ENCODE measurements at regions not wholly inside any gene's neighbourhood (a gene's known extent, or its start where the extent isn't known, plus 50 kb on each side); places are given as distances from the start of the nearest gene placed in this dataset.
A peak's percentile ranks its signal among the peaks of the same experiment; 100 is the strongest.

DNA sequence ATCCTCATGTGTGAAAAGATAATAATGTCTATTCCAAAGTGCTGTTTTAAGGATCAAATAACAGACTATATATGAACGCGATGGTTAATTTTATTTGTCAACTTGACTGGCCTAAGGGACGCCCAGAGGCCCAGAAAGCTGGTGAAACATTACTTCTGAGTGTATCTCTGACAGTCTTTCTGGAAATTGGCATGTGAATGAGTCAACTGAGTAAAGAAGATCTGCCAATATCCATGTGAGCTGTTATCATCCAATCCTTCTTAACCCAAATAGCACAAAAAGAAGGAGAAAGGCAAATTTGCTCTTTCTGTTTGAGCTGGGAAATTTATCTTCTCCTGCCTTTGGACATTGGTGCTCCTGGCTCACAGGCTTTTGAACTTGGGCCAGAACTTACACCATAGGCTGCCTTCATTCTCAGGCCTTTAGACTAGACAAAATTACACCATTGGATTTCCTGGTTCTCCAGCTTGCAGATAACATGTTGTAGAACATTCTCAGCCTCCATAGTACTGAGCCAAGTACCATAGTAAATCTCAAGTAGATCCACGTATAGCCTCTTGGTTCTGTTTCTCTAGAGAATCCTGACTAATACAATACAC is 114.7 kb upstream of the DOCK10 start:
- DNase-seq (ENCODE audit: low read depth): no peak

- DNase-seq (ENCODE audit: low read depth): no peak
These were observed 98.5 kb upstream of the DOCK10 start for GRCh38 chr2:225140723-225141122.

GRCh38 chr2:225137971-225138370 is 95.7 kb upstream of the DOCK10 start:
- DNase-seq (ENCODE audit: low read depth): peak; percentile 22

DNA sequence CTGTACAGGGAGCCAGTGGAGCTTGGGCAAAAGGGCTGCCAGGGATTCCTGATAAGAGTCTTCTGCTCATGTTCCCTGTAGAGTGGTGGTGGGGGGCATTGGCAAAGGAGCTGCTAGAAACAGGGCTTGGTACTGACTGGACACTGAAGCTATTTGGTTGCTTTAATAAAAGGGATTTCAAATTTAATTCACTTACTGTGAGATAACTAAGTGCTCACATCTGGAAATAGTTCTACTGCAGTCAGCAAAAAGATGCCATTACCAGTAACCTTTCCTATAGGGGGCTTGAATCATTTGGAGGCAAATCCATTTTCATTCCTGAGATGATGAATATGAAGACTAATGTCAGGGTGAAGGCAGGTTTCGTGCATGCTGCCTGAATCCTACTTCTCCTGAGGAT is 94.3 kb upstream of the DOCK10 start:
- no peak for DNase-seq (ENCODE audit: low read depth)

DNA sequence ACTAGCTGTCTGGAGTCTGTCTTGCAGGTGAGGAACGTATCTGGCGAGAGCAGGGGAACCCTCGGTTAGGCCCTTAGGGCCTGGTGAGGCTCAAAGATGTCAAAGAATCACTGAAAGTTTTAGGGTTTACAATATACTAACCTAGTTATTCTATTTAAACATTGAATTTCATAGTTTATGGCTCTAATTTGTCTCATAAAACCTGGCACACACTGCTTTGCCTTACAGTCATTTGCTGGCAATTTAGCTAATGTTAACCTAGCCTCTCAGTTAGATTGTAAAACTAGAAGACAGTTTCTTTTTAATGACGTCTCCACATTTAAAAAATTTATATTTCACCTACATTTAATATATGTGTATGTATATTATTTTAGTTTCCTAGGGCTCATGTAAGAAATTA is 89.6 kb upstream of the DOCK10 start:
- no peak for DNase-seq (ENCODE audit: low read depth)

GRCh38 chr2:225130093-225130492 is 87.8 kb upstream of the DOCK10 start:
- DNase-seq (ENCODE audit: low read depth): no peak

- DNase-seq (ENCODE audit: low read depth): no peak
These were observed 82.2 kb upstream of the DOCK10 start for GRCh38 chr2:225124311-225125017.

- no peak for DNase-seq (ENCODE audit: low read depth)
These were observed 80.6 kb upstream of the DOCK10 start for GRCh38 chr2:225122583-225123486.

DNA sequence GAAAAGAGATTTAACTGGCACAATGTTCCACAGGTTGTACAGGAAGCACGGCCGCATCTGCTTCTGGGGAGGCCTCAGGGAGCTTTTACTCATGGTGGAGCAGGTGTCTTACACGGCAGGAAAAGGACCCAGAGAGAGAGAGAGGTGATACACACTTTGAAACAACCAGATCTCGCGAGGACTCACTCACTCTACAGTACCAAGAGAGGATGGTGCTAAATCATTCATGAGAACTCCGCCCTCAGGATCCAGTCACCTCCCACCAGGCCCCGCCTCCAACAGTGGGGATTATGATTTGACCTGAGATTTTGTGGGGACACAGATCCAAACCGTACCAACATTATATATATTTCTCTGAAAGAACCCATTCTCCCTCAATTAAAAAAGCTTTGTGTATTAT is 79.7 kb upstream of the DOCK10 start:
- DNase-seq (ENCODE audit: low read depth): no peak

DNA sequence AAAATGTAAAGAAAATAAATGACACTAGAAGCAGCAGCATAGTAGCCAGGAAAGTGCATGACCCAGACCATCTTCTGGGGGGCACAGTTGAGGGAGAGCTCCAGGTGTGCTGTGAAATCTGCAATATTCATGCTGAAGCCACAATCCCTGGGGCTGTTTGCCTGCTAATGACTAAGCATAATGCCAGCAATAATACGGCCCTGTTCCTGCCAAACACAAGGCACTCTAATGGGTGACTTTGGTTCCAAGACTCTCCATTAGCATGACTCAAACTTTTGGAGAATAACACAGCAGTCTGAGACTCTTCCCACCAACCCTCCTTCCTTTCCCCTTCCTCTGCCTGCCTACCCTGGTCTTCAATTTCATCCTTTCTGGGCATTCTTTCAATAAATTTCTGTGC is 77.9 kb upstream of the DOCK10 start:
- DNase-seq (ENCODE audit: low read depth): peak; percentile 84

GRCh38 chr2:225117051-225117716 is 74.9 kb upstream of the DOCK10 start:
- no peak for DNase-seq (ENCODE audit: low read depth)

- DNase-seq (ENCODE audit: low read depth): no peak
These were observed 72.6 kb upstream of the DOCK10 start for GRCh38 chr2:225114786-225115323.

DNA sequence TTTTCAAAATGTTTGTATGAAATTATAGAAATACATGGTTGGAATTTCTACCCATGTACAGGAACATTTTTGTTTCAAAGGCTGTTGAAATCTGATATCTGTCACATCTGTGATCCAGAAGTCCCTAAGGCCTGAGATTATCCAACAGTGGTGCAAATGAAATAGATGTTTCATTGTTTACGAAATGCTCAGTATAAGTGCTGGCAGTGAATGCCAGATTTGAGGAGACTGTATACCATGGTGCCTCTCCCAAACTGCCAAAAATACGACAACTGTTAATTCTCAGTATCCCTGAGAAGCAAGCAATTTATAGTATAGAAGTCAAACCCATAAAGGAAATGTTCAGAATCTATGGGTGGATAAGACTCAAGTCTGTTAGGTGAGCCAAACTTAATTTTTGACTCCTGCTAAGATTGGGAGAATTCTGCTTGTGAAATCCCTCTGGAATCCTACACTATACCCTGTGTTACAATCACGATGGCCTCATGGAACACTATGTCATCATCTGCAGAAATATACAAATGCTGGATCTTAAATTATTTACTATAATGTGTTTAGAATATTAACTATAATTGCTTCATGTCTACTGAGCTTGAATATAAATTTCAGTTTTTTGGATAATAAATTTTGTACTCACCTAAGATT is 71.2 kb upstream of the DOCK10 start:
- DNase-seq (ENCODE audit: low read depth): no peak

DNA sequence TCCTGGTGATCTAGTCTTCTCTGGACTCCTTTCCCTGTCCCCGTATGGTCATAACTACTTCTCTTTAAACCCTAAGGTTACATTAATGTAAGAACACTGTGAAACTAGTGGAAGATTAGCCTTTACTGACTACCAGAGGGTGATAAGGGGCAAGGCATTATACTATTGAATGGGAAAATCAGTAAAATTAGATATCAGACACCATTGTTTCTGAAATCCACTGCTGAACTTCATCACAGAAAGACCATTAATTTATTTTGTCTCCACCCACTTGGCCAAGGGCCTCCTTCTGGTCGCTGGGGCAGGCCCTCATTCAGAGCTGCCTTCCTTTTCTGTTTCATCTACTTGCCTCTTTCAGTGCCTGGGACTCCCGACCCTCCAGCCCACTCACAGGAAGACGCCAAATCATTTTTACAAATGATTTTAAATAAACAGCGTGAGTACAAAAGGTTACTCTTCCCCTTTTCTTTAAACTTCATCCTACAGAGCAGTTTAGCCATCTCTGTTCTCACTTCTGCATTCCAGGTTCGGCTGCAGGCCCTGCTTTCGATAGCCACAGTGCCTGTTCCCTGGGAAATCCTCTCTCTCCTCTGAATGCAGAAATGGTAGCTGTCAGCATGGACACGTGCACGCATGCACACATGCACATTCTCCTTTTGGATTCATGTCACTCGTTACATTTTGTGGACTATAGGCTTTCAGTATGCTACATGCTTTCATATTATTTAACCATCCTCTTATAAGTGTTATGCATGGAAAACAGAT is 70.3 kb upstream of the DOCK10 start:
- no peak for DNase-seq (ENCODE audit: low read depth)

DNA sequence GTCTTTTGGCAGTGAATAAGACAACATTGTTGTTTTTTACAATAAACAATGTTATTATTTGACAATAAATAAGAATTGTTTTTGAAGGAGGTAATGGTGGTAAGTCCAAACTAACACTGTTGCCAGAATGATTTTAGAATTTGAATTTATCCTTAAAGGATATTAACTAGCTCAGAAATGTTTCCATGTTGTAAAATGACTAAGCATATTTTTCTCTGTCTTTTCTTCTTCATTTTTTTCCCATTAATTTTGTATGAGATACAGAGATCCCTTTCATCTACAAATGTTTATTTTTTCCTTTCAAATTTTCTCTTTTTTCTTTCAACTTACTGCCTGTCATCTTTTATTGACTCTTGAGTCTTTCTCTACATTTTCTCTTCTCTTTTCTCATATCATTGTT is 66.5 kb upstream of the DOCK10 start:
- no peak for DNase-seq (ENCODE audit: low read depth)

DNA sequence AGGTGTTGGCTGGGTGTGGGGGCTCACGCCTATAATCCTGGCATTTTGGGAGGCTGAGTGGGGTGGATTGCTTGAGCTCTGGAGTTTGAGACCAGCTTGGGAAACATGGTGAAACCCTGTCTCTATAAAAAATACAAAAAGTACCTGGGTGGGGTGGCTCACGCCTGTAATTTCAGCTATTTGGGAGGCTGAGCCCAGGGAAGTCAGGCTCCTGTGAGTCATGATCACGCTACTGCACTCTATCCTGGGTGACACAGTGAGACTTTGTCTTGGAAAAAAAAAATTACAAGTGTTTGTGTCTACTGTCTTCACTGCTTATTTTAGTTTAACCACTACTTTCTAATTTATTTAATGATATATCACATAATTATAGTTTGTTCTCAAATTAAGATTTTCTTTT is 62.7 kb upstream of the DOCK10 start:
- DNase-seq (ENCODE audit: low read depth): peak; percentile 68

- no peak for DNase-seq (ENCODE audit: low read depth)
These were observed 62.1 kb upstream of the DOCK10 start for GRCh38 chr2:225104321-225104720.

DNA sequence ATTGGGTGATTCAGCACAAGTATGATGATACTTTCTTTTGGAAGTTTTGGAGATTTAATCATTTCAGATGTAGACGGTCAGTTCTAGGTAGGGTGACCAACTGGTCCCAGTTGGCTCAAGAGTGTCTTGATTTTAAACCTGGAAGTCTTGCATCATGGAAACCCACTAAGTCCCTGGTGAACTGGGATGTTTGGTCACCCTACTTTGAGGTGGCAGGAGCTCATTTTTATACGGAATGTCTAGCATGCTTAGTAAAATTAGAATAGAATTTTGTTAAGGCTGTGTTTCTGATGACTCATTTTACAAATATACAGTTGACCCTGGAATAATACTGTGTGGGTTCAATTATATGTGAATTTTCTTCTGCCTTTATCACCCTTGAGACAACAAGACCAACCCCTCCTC is 61.5 kb upstream of the DOCK10 start:
- peak; percentile 87 for DNase-seq (ENCODE audit: low read depth)

GRCh38 chr2:225100856-225101294 is 58.6 kb upstream of the DOCK10 start:
- peak; percentile 97 for DNase-seq (ENCODE audit: low read depth)

- peak; percentile 47 for DNase-seq (ENCODE audit: low read depth)
These were observed 58.0 kb upstream of the DOCK10 start for GRCh38 chr2:225100269-225100668.
